HEK293 (cell line): ENCODE measurements at regions not wholly inside any gene's neighbourhood (a gene's known extent, or its start where the extent isn't known, plus 50 kb on each side); places are given as distances from the start of the nearest gene placed in this dataset.

Experiments
- SP7 ChIP-seq: fragments of 450-650 bp; formaldehyde crosslinking; IDR thresholded peaks from 2 replicates; pipeline ENCODE4 v1.5.1; 2016; ENCODE audit warnings: missing biosample characterization, missing genetic modification characterization
- TRIM28 ChIP-seq: IDR thresholded peaks from 2 replicates; pipeline ENCODE4 v1.6.1; 2011; ENCODE audit warnings: low read length, control low read depth, borderline replicate concordance
- ZBTB1 ChIP-seq: fragments of 450-650 bp; formaldehyde crosslinking; IDR thresholded peaks from 2 replicates; pipeline ENCODE4 v1.5.1; 2016; ENCODE audit warnings: missing biosample characterization, missing genetic modification characterization
- ZBTB8A ChIP-seq: fragments of 450-650 bp; formaldehyde crosslinking; IDR thresholded peaks from 2 replicates; pipeline ENCODE4 v1.5.1; 2016; ENCODE audit warnings: missing biosample characterization, missing genetic modification characterization
- ZNF24 ChIP-seq: fragments of 450-650 bp; formaldehyde crosslinking; IDR thresholded peaks from 2 replicates; pipeline ENCODE4 v1.5.1; 2016; ENCODE audit warnings: missing biosample characterization, missing genetic modification characterization
- ZNF292 ChIP-seq: fragments of 450-650 bp; formaldehyde crosslinking; IDR thresholded peaks from 2 replicates; pipeline ENCODE4 v1.5.1; 2016; ENCODE audit warnings: low read depth, missing biosample characterization, missing genetic modification characterization, borderline replicate concordance
- ZNF354C ChIP-seq: fragments of 450-650 bp; formaldehyde crosslinking; IDR thresholded peaks from 2 replicates; pipeline ENCODE4 v1.5.1; 2016; ENCODE audit warnings: missing biosample characterization, missing genetic modification characterization, low read depth, borderline replicate concordance
- ZNF558 ChIP-seq: fragments of 450-650 bp; formaldehyde crosslinking; IDR thresholded peaks from 2 replicates; pipeline ENCODE4 v1.5.1; 2016; ENCODE audit warnings: missing biosample characterization, missing genetic modification characterization
- ZNF776 ChIP-seq: fragments of 450-650 bp; formaldehyde crosslinking; IDR thresholded peaks from 2 replicates; pipeline ENCODE4 v1.5.0; 2017; ENCODE audit warnings: missing biosample characterization, missing genetic modification characterization, borderline replicate concordance
- TF ChIP-seq, protein P1 (sequence below): fragments of 450-650 bp; formaldehyde crosslinking; IDR thresholded peaks from 2 replicates; pipeline ENCODE4 v1.5.1; 2016; ENCODE audit warnings: missing biosample characterization, missing genetic modification characterization
- TF ChIP-seq, protein P2 (sequence below): fragments of 450-650 bp; formaldehyde crosslinking; IDR thresholded peaks from 2 replicates; pipeline ENCODE4 v1.5.0; 2017; ENCODE audit warnings: missing biosample characterization, missing genetic modification characterization, borderline replicate concordance
- TF ChIP-seq, protein P3 (sequence below): fragments of 450-650 bp; formaldehyde crosslinking; IDR thresholded peaks from 2 replicates; pipeline ENCODE4 v1.5.1; 2016; ENCODE audit warnings: missing biosample characterization, missing genetic modification characterization
- TF ChIP-seq, protein P4 (sequence below): fragments of 450-650 bp; IDR thresholded peaks from 2 replicates; pipeline ENCODE4 v1.5.1; 2018; ENCODE audit warnings: missing biosample characterization, mild to moderate bottlenecking, missing genetic modification characterization

DNA sequence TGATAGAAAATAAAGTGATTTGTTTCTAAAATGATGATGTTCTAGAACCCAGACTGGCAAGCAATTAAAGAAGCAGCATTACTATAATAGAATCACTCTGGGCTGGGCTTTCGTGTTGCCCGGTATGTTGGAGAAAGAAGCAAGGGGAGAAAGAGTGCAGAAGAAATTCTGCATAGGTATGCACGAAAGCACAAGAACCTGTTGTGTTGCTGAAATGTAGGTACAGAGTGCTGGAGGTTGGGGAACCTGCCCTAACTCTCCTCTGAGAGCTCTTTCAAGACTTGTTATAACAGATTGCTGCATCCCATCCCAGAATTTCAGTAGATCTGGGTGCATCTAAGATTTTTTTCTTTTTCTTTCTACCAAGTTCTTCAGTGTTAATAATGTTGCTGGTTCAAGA is 95.7 kb upstream of the DACH1 start:
- no peak for TF ChIP-seq ZBTB1 (tag by site-specific recombination)
- TF ChIP-seq, protein P1, sequence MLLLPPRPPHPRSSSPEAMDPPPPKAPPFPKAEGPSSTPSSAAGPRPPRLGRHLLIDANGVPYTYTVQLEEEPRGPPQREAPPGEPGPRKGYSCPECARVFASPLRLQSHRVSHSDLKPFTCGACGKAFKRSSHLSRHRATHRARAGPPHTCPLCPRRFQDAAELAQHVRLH = no peak
- TF ChIP-seq ZNF24 (tag by site-specific recombination) = no peak
- TF ChIP-seq, protein P2, sequence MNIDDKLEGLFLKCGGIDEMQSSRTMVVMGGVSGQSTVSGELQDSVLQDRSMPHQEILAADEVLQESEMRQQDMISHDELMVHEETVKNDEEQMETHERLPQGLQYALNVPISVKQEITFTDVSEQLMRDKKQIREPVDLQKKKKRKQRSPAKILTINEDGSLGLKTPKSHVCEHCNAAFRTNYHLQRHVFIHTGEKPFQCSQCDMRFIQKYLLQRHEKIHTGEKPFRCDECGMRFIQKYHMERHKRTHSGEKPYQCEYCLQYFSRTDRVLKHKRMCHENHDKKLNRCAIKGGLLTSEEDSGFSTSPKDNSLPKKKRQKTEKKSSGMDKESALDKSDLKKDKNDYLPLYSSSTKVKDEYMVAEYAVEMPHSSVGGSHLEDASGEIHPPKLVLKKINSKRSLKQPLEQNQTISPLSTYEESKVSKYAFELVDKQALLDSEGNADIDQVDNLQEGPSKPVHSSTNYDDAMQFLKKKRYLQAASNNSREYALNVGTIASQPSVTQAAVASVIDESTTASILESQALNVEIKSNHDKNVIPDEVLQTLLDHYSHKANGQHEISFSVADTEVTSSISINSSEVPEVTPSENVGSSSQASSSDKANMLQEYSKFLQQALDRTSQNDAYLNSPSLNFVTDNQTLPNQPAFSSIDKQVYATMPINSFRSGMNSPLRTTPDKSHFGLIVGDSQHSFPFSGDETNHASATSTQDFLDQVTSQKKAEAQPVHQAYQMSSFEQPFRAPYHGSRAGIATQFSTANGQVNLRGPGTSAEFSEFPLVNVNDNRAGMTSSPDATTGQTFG = no peak
- TF ChIP-seq, protein P3, sequence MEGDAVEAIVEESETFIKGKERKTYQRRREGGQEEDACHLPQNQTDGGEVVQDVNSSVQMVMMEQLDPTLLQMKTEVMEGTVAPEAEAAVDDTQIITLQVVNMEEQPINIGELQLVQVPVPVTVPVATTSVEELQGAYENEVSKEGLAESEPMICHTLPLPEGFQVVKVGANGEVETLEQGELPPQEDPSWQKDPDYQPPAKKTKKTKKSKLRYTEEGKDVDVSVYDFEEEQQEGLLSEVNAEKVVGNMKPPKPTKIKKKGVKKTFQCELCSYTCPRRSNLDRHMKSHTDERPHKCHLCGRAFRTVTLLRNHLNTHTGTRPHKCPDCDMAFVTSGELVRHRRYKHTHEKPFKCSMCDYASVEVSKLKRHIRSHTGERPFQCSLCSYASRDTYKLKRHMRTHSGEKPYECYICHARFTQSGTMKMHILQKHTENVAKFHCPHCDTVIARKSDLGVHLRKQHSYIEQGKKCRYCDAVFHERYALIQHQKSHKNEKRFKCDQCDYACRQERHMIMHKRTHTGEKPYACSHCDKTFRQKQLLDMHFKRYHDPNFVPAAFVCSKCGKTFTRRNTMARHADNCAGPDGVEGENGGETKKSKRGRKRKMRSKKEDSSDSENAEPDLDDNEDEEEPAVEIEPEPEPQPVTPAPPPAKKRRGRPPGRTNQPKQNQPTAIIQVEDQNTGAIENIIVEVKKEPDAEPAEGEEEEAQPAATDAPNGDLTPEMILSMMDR (tag by site-specific recombination) = no peak
- no peak for TF ChIP-seq ZBTB8A
- no peak for TF ChIP-seq ZNF292 (tag by site-specific recombination)
- no peak for TF ChIP-seq ZNF776 (tag by site-specific recombination)
- no peak for TF ChIP-seq SP7 (tag by site-specific recombination)
- TF ChIP-seq TRIM28 = no peak
- TF ChIP-seq ZNF558 (tag by site-specific recombination) = no peak
- TF ChIP-seq ZNF354C = no peak
- TF ChIP-seq, protein P4, sequence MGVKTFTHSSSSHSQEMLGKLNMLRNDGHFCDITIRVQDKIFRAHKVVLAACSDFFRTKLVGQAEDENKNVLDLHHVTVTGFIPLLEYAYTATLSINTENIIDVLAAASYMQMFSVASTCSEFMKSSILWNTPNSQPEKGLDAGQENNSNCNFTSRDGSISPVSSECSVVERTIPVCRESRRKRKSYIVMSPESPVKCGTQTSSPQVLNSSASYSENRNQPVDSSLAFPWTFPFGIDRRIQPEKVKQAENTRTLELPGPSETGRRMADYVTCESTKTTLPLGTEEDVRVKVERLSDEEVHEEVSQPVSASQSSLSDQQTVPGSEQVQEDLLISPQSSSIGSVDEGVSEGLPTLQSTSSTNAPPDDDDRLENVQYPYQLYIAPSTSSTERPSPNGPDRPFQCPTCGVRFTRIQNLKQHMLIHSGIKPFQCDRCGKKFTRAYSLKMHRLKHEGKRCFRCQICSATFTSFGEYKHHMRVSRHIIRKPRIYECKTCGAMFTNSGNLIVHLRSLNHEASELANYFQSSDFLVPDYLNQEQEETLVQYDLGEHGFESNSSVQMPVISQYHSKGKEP (tag by site-specific recombination) = no peak
